ENCODE measurements at regions not wholly inside any gene's neighbourhood (a gene's known extent, or its start where the extent isn't known, plus 50 kb on each side); places are given as distances from the start of the nearest gene placed in this dataset.
A peak's percentile ranks its signal among the peaks of the same experiment; 100 is the strongest.

DNA sequence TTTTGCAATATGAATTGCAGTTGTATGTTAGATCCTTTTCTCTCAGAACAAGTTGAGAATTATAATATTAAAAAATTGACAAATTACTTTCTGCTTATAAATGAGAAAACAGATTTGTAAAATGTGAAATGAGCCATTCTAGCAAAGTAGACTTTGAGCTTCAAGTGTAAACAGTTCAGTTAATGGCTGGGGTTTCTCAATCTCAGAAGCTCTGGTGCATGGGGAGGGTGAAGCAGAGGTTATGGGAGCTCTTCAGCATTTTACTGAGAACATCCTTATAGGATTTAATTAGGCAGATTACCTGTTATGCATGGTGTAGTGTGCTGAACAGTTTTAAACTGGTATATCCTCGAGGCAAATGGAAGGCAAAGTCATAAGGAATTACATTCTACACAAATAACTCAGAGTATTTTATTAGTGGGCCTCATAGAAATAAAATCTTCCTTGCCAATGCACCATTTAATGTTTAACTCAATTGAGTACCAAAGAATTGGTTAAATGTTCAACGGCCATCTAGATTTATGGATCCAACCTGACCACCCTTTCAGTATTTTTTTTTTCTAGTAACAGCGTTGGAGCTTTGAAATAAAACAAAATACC lies 1143.6 kb upstream of the ADGRL2 start:
- H3K27me3 ChIP-seq (replicated peaks; ENCODE audit: control insufficient read depth, insufficient read depth, low read length), result no peaks in the 10 kb centered on the region

DNA sequence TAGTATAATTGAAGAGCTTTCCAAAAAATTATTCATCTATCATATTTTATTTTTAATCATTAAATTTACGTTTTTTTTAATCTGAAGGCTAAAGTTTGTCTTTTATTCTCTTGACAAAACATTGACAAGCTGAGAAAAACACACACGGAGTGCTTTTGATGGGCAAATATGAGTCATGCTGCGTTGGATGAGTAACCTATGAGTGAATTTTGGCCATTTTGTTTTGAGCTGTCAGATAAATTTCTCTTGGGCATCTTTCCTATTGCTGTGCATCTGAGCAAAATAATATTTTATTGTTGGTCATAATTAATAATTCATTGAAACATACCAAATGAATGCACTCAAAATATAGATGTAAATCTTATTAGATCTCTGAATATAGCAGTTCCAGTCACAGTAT lies 1144.1 kb upstream of the ADGRL2 start:
- no peaks in the 10 kb centered on the region for H3K36me3 ChIP-seq (ENCODE audit: control insufficient read depth, insufficient read depth, low read length, severe bottlenecking)
- H3K4me1 ChIP-seq (ENCODE audit: control insufficient read depth, insufficient read depth, low read length), result peaks cover 14% of the 10 kb centered on the region
- no peaks in the 10 kb centered on the region for H3K27me3 ChIP-seq (replicated peaks; ENCODE audit: control insufficient read depth, insufficient read depth, low read length)
- peak; percentile 14 for DNase-seq (ENCODE audit: low read depth)
- no peaks in the 10 kb centered on the region for H3K9me3 ChIP-seq (ENCODE audit: control insufficient read depth, low read length)
- H3K4me3 ChIP-seq (ENCODE audit: low read length), result no peak overlapping the region
- H3K9ac ChIP-seq (ENCODE audit: low read length), result no peak overlapping the region

More for the DNA sequence above, 1143.6 kb upstream of the ADGRL2 start:
- H3K36me3 ChIP-seq (ENCODE audit: control insufficient read depth, insufficient read depth, low read length, severe bottlenecking), result no peaks in the 10 kb centered on the region
- H3K4me1 ChIP-seq (ENCODE audit: control insufficient read depth, insufficient read depth, low read length), result peaks cover 14% of the 10 kb centered on the region
- no peak overlapping the region for H3K4me3 ChIP-seq (ENCODE audit: low read length)
- H3K9me3 ChIP-seq (ENCODE audit: control insufficient read depth, low read length), result no peaks in the 10 kb centered on the region
- DNase-seq (ENCODE audit: low read depth), result peak; percentile 9
- no peak overlapping the region for H3K9ac ChIP-seq (ENCODE audit: low read length)

DNA sequence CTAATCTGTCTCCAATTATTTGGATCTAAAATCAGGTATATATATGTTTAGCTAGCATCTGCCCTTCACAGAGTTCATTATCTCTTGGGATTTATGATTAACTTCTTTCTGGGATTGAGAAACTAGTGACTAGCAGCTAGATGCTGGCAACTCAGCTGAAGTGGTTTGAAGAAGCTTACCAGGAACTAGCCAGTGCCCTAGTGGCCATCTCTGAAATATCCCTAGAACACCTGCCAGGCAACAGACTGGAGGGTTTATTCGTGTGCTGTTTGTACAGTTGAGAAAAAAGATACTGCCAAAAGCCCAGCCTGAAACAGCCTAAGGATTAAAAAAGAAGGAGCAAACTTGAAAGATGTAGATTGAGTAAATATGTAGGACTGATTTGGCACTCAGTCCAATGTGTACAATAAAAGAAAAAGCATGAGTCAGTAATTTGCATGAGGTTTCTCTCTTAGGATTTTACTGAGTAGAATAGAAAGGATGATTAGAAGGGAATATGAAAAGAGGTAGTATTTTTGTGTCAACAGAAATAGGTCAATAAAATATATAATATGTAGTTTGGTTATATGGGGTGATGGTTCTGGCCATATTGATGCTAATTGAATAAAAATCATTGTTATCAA lies 1144.6 kb upstream of the ADGRL2 start:
- H3K4me1 ChIP-seq (ENCODE audit: control insufficient read depth, insufficient read depth, low read length), result peaks cover 11% of the 10 kb centered on the region
- H3K9ac ChIP-seq (ENCODE audit: low read length), result no peak overlapping the region
- no peak overlapping the region for H3K4me3 ChIP-seq (ENCODE audit: low read length)
- no peaks in the 10 kb centered on the region for H3K9me3 ChIP-seq (ENCODE audit: control insufficient read depth, low read length)
- H3K36me3 ChIP-seq (ENCODE audit: control insufficient read depth, insufficient read depth, low read length, severe bottlenecking), result no peaks in the 10 kb centered on the region
- H3K27me3 ChIP-seq (replicated peaks; ENCODE audit: control insufficient read depth, insufficient read depth, low read length), result no peaks in the 10 kb centered on the region
- DNase-seq (ENCODE audit: low read depth), result peak; percentile 37

GRCh38 chr1:80646053-80646452 lies 1154.7 kb upstream of the ADGRL2 start:
- Histone ChIP-seq H3K36me3 (ENCODE audit: control insufficient read depth, insufficient read depth, low read length, severe bottlenecking) (no peaks in the 10 kb centered on the region), H3K4me1 (ENCODE audit: control insufficient read depth, insufficient read depth, low read length) (no peaks in the 10 kb centered on the region), H3K9ac (ENCODE audit: low read length) (no peak overlapping the region), H3K9me3 (ENCODE audit: control insufficient read depth, low read length) (no peaks in the 10 kb centered on the region), H3K27me3 (replicated peaks; ENCODE audit: control insufficient read depth, insufficient read depth, low read length) (no peaks in the 10 kb centered on the region), H3K4me3 (ENCODE audit: low read length) (no peak overlapping the region)
- DNase-seq (ENCODE audit: low read depth), result no peak

GRCh38 chr1:80645621-80646020 lies 1155.1 kb upstream of the ADGRL2 start:
- Histone ChIP-seq H3K9me3 (ENCODE audit: control insufficient read depth, low read length) (no peaks in the 10 kb centered on the region), H3K9ac (ENCODE audit: low read length) (no peak overlapping the region), H3K27me3 (replicated peaks; ENCODE audit: control insufficient read depth, insufficient read depth, low read length) (no peaks in the 10 kb centered on the region), H3K36me3 (ENCODE audit: control insufficient read depth, insufficient read depth, low read length, severe bottlenecking) (no peaks in the 10 kb centered on the region), H3K4me1 (ENCODE audit: control insufficient read depth, insufficient read depth, low read length) (no peaks in the 10 kb centered on the region), H3K4me3 (ENCODE audit: low read length) (no peak overlapping the region)
- DNase-seq (ENCODE audit: low read depth), result no peak

- Histone ChIP-seq H3K4me1 (ENCODE audit: control insufficient read depth, insufficient read depth, low read length) (no peaks in the 10 kb centered on the region), H3K36me3 (ENCODE audit: control insufficient read depth, insufficient read depth, low read length, severe bottlenecking) (no peaks in the 10 kb centered on the region), H3K4me3 (ENCODE audit: low read length) (no peak overlapping the region), H3K9me3 (ENCODE audit: control insufficient read depth, low read length) (no peaks in the 10 kb centered on the region), H3K27me3 (replicated peaks; ENCODE audit: control insufficient read depth, insufficient read depth, low read length) (no peaks in the 10 kb centered on the region), H3K9ac (ENCODE audit: low read length) (no peak overlapping the region)
- no peak for DNase-seq (ENCODE audit: low read depth)
These were observed 1159.8 kb upstream of the ADGRL2 start for GRCh38 chr1:80640978-80641377.

DNA sequence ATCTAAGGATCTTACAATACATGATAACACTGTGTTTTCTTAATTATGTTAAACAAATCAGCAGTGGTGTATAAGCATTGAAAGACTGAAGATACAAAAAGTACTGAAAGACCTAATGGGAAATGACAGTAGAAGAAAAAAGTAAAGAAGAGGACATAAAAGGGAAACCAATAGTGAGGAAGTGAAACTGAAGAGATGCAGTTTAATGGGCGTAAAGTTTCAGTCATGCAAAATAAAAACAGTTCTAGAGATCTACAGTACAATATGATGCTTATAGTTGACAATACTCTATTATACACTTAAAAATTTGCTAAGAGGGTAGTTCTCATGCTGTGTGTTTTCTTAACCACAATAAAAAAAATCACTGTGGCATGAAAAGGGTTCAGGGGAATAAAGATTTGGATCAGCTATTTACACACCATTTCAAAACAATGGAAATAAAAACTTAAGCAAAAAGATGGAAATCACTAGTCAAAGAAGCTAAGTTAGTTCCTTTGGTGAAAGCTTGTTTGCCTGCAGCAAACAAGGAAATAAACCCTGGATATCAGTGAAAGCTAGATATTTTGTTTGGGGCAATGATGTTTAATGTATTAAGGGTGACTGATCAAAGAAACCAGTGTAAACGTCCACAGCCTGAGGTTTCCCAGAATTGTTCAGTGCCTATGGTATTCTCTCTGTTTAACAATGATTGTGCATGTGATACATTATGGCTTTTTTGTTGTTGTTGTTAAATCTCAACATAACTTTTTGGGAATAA lies 1160.8 kb upstream of the ADGRL2 start:
- H3K9me3 ChIP-seq (ENCODE audit: control insufficient read depth, low read length), result no peaks in the 10 kb centered on the region
- no peak overlapping the region for H3K9ac ChIP-seq (ENCODE audit: low read length)
- no peaks in the 10 kb centered on the region for H3K4me1 ChIP-seq (ENCODE audit: control insufficient read depth, insufficient read depth, low read length)
- no peak for DNase-seq (ENCODE audit: low read depth)
- no peaks in the 10 kb centered on the region for H3K27me3 ChIP-seq (replicated peaks; ENCODE audit: control insufficient read depth, insufficient read depth, low read length)
- no peaks in the 10 kb centered on the region for H3K36me3 ChIP-seq (ENCODE audit: control insufficient read depth, insufficient read depth, low read length, severe bottlenecking)
- no peak overlapping the region for H3K4me3 ChIP-seq (ENCODE audit: low read length)

GRCh38 chr1:80633947-80634706 lies 1166.6 kb upstream of the ADGRL2 start:
- H3K4me3 ChIP-seq (ENCODE audit: low read length), result no peak overlapping the region
- H3K9me3 ChIP-seq (ENCODE audit: control insufficient read depth, low read length), result peaks cover 3% of the 10 kb centered on the region
- no peaks in the 10 kb centered on the region for H3K27me3 ChIP-seq (replicated peaks; ENCODE audit: control insufficient read depth, insufficient read depth, low read length)
- DNase-seq (ENCODE audit: low read depth), result peak; percentile 60
- H3K36me3 ChIP-seq (ENCODE audit: control insufficient read depth, insufficient read depth, low read length, severe bottlenecking), result no peaks in the 10 kb centered on the region
- H3K9ac ChIP-seq (ENCODE audit: low read length), result no peak overlapping the region
- H3K4me1 ChIP-seq (ENCODE audit: control insufficient read depth, insufficient read depth, low read length), result peaks cover 6% of the 10 kb centered on the region

GRCh38 chr1:80632284-80632683 lies 1168.5 kb upstream of the ADGRL2 start:
- H3K9me3 ChIP-seq (ENCODE audit: control insufficient read depth, low read length), result peaks cover 3% of the 10 kb centered on the region
- peaks cover 6% of the 10 kb centered on the region for H3K4me1 ChIP-seq (ENCODE audit: control insufficient read depth, insufficient read depth, low read length)
- no peak overlapping the region for H3K9ac ChIP-seq (ENCODE audit: low read length)
- no peak for DNase-seq (ENCODE audit: low read depth)
- no peak overlapping the region for H3K4me3 ChIP-seq (ENCODE audit: low read length)
- H3K36me3 ChIP-seq (ENCODE audit: control insufficient read depth, insufficient read depth, low read length, severe bottlenecking), result no peaks in the 10 kb centered on the region
- H3K27me3 ChIP-seq (replicated peaks; ENCODE audit: control insufficient read depth, insufficient read depth, low read length), result no peaks in the 10 kb centered on the region

GRCh38 chr1:80629304-80629837 lies 1171.4 kb upstream of the ADGRL2 start:
- no peaks in the 10 kb centered on the region for H3K36me3 ChIP-seq (ENCODE audit: control insufficient read depth, insufficient read depth, low read length, severe bottlenecking)
- no peak for DNase-seq (ENCODE audit: low read depth)
- peaks cover 3% of the 10 kb centered on the region for H3K9me3 ChIP-seq (ENCODE audit: control insufficient read depth, low read length)
- H3K4me1 ChIP-seq (ENCODE audit: control insufficient read depth, insufficient read depth, low read length), result peaks cover 4% of the 10 kb centered on the region
- no peak overlapping the region for H3K9ac ChIP-seq (ENCODE audit: low read length)
- H3K4me3 ChIP-seq (ENCODE audit: low read length), result no peak overlapping the region
- no peaks in the 10 kb centered on the region for H3K27me3 ChIP-seq (replicated peaks; ENCODE audit: control insufficient read depth, insufficient read depth, low read length)

DNA sequence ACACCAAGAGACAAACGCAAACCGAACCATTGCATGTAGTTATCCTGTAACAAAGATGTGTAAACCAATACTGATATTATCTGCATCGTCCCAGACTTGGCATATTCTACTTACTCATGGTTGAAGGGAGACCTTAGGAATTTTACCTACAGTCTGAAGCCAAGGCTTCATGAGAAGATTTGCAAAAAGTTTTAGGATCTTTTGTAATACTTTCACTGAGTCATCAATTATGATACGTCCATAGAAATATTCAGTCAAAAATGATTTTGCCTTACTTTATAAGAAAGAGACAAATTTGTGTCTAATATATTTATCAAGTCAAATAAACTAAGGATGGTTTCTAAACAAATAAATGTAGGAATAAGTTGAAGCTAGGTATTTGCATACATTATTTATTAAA lies 1176.1 kb upstream of the ADGRL2 start:
- peak; percentile 56 for DNase-seq (ENCODE audit: low read depth)
- Histone ChIP-seq H3K9ac (ENCODE audit: low read length) (no peak overlapping the region), H3K36me3 (ENCODE audit: control insufficient read depth, insufficient read depth, low read length, severe bottlenecking) (no peaks in the 10 kb centered on the region), H3K9me3 (ENCODE audit: control insufficient read depth, low read length) (peaks cover 2% of the 10 kb centered on the region), H3K4me1 (ENCODE audit: control insufficient read depth, insufficient read depth, low read length) (no peaks in the 10 kb centered on the region), H3K27me3 (replicated peaks; ENCODE audit: control insufficient read depth, insufficient read depth, low read length) (no peaks in the 10 kb centered on the region), H3K4me3 (ENCODE audit: low read length) (no peak overlapping the region)

Data from adipocyte (in vitro differentiated cells).